Keratinocyte (primary cell): ENCODE measurements at regions not wholly inside any gene's neighbourhood (a gene's known extent, or its start where the extent isn't known, plus 50 kb on each side); places are given as distances from the start of the nearest gene placed in this dataset.

Experiments
- DNase-seq: peaks from one replicate; pipeline ENCODE4 v3.0.0-alpha.2; 2011; ENCODE audit warnings: low read depth, missing footprints, low spot score
- FAIRE-seq: peaks from 2 replicates; lab custom pipeline; 2011; peaks lifted over from hg19 to GRCh38; lab: Jason Lieb, UNC
- H2AFZ ChIP-seq: 2 replicates; pipeline ENCODE4 v1.6.0; 2012; ENCODE audit warnings: low read length, control low read depth, inconsistent platforms; ENCODE audit not compliant: control insufficient read depth
- H3K27ac ChIP-seq: 2 replicates; pipeline ENCODE4 v1.5.1; 2011; ENCODE audit warnings: low read length; ENCODE audit not compliant: control insufficient read depth, insufficient read depth
- H3K27me3 ChIP-seq: 3 replicates; pipeline ENCODE4 v1.6.0; 2011; ENCODE audit warnings: low read length; ENCODE audit not compliant: control insufficient read depth, insufficient read depth; ENCODE audit errors: extremely low read depth
- H3K36me3 ChIP-seq, 2 experiments: 2 replicates in 1 of 2; 3 replicates in 1 of 2; pipeline ENCODE4 v1.5.1; 2011; ENCODE audit warnings: low read length in 2 of 2, mild to moderate bottlenecking in 1 of 2; ENCODE audit not compliant: control insufficient read depth in 2 of 2, insufficient read depth in 2 of 2; ENCODE audit errors: extremely low read depth in 1 of 2
- H3K4me1 ChIP-seq: 3 replicates; pipeline ENCODE4 v1.5.1; 2011; ENCODE audit warnings: low read length; ENCODE audit not compliant: control insufficient read depth, insufficient read depth; ENCODE audit errors: extremely low read depth
- H3K4me2 ChIP-seq: 3 replicates; pipeline ENCODE4 v1.6.0; 2011; ENCODE audit warnings: low read depth, low read length; ENCODE audit not compliant: control insufficient read depth, insufficient read depth; ENCODE audit errors: extremely low read depth
- H3K4me3 ChIP-seq, 3 experiments: fragments of 200-600 bp in 1 of 3; sonication (generic) in 1 of 3; 2 replicates in 2 of 3; 3 replicates in 1 of 3; pipeline ENCODE4 v1.5.1; 2011 to 2016; ENCODE audit warnings: low read length in 3 of 3, mild to moderate bottlenecking in 3 of 3, control low read depth in 2 of 3, inconsistent platforms in 1 of 3, low read depth in 1 of 3, mixed read lengths in 1 of 3, mixed run types in 1 of 3, moderate library complexity in 1 of 3; ENCODE audit not compliant: control insufficient read depth in 2 of 3, insufficient read depth in 2 of 3; ENCODE audit errors: extremely low read depth in 1 of 3
- H3K79me2 ChIP-seq: 2 replicates; pipeline ENCODE4 v1.6.0; 2012; ENCODE audit warnings: low read length; ENCODE audit not compliant: control insufficient read depth, insufficient read depth
- H3K9ac ChIP-seq: 3 replicates; pipeline ENCODE4 v1.6.0; 2011; ENCODE audit warnings: low read length; ENCODE audit not compliant: control insufficient read depth, insufficient read depth; ENCODE audit errors: extremely low read depth
- H3K9me1 ChIP-seq: 3 replicates; pipeline ENCODE4 v1.6.0; 2011; ENCODE audit warnings: low read length; ENCODE audit not compliant: control insufficient read depth, insufficient read depth; ENCODE audit errors: extremely low read depth
- H3K9me3 ChIP-seq: 2 replicates; pipeline ENCODE4 v1.5.1; 2012; ENCODE audit warnings: low read depth, low read length; ENCODE audit not compliant: control insufficient read depth
- H4K20me1 ChIP-seq: 3 replicates; pipeline ENCODE4 v1.6.0; 2011; ENCODE audit warnings: low read length; ENCODE audit not compliant: control insufficient read depth, insufficient read depth; ENCODE audit errors: extremely low read depth
- EZH2 ChIP-seq: IDR thresholded peaks from one replicate; pipeline ENCODE4 v1.6.1; 2012; ENCODE audit warnings: inconsistent platforms, mild to moderate bottlenecking, low read length, moderate library complexity
- dilution Hi-C: fragments of 300-500 bp; cut with MboI; formaldehyde crosslinking; loops from one replicate; pipeline ENCODE4 v1.7.0; 2020; ENCODE audit warnings: low sequenced_read_pairs; ENCODE audit not compliant: extremely low pct_ligation_motif_present
- small RNA-seq, 3 experiments: library from RNA; depleted of rRNA; stranded (forward); fragments of <200 nt; gene quantifications; one replicate each; pipeline ENCODE3, GENCODE V24; 2012; ENCODE audit warnings: low read depth in 3 of 3, low replicate concordance in 1 of 3; ENCODE audit not compliant: insufficient read length in 3 of 3
- TF ChIP-seq, protein P1 (sequence below), 3 experiments: IDR thresholded peaks in 1 of 3; conservative IDR thresholded peaks in 1 of 3; optimal IDR thresholded peaks in 1 of 3; 2 replicates in 2 of 3; 3 replicates in 1 of 3; pipeline versions ENCODE3 to v1.5.1; 2011; ENCODE audit warnings: low read length in 3 of 3, mild to moderate bottlenecking in 3 of 3, moderate library complexity in 2 of 3, control low read depth in 1 of 3, inconsistent platforms in 1 of 3; ENCODE audit not compliant: insufficient read depth in 2 of 3; ENCODE audit errors: extremely low read depth in 1 of 3

DNA sequence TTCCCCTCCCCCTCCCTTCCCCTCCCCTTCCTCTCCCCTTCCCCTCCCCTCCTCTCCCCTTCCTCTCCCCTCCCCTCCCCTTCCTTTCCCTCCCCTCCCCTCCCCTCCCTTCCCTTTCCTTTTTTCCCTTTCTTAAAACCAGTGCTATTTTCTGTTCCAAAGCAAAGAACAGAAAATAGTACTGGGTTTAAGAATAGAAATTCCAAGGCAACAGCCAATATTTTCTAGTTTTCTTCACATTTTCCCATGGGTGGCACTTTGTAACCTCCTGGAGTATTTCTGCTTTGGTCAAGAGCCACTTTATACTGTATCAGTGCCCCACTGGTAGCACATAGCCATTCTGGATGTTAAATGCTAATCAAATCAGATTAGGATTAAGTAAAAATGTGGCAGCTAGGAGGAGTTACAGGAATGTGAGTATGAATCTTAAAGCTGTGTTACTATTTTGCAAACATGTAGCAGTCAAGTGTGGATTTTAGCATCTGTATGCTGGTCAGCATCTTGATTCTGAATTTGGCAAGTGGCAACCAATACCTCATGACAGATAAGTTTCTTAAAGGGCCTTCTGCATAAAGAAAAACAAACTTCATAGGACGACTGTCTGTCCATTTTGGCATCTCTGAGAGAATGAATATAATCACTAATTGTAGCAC, 126.4 kb downstream of the CEP57L1 start:
- Histone ChIP-seq H3K36me3 (no peaks in the 10 kb centered on the region), H3K4me2 (no peak overlapping the region), H3K27me3 (no peaks in the 10 kb centered on the region), H3K9me3 (no peaks in the 10 kb centered on the region), H3K9ac (no peak overlapping the region), H3K27ac (no peak overlapping the region), H4K20me1 (no peaks in the 10 kb centered on the region), H2AFZ (no peak overlapping the region), H3K79me2 (no peaks in the 10 kb centered on the region), H3K4me1 (no peaks in the 10 kb centered on the region), H3K9me1 (no peaks in the 10 kb centered on the region), H3K4me3 (no peak overlapping the region)
- dilution Hi-C loops, result no loop called here
- DNase-seq (no peak), FAIRE-seq (no peak)
- TF ChIP-seq EZH2, result no peak
- TF ChIP-seq, protein P1, sequence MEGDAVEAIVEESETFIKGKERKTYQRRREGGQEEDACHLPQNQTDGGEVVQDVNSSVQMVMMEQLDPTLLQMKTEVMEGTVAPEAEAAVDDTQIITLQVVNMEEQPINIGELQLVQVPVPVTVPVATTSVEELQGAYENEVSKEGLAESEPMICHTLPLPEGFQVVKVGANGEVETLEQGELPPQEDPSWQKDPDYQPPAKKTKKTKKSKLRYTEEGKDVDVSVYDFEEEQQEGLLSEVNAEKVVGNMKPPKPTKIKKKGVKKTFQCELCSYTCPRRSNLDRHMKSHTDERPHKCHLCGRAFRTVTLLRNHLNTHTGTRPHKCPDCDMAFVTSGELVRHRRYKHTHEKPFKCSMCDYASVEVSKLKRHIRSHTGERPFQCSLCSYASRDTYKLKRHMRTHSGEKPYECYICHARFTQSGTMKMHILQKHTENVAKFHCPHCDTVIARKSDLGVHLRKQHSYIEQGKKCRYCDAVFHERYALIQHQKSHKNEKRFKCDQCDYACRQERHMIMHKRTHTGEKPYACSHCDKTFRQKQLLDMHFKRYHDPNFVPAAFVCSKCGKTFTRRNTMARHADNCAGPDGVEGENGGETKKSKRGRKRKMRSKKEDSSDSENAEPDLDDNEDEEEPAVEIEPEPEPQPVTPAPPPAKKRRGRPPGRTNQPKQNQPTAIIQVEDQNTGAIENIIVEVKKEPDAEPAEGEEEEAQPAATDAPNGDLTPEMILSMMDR (optimal IDR thresholded peaks at IDR 0.05 in 1 of 3, IDR thresholded peaks at IDR 0.05 in 1 of 3, conservative IDR thresholded peaks at IDR 0.05 in 1 of 3; ENCODE audit: extremely low read depth in 1 of 3, insufficient read depth in 2 of 3, low read length in 3 of 3), result no peak

Small RNA genes in the stretch of these regions (small RNA-seq; reads per million reads assigned to genes)
- gene AL359711.1, result 0 reads per million in 3 experiments
- gene RNY3P11, result 0 reads per million in 3 experiments
